NCI-H128 (cell line): ENCODE measurements at regions not wholly inside any gene's neighbourhood (a gene's known extent, or its start where the extent isn't known, plus 50 kb on each side); places are given as distances from the start of the nearest gene placed in this dataset.

Experiments used
- DNase-seq: peaks from one replicate; lab custom pipeline; 2025; ENCODE audit not compliant: unreplicated experiment; lab: John Stamatoyannopoulos, UW

DNA sequence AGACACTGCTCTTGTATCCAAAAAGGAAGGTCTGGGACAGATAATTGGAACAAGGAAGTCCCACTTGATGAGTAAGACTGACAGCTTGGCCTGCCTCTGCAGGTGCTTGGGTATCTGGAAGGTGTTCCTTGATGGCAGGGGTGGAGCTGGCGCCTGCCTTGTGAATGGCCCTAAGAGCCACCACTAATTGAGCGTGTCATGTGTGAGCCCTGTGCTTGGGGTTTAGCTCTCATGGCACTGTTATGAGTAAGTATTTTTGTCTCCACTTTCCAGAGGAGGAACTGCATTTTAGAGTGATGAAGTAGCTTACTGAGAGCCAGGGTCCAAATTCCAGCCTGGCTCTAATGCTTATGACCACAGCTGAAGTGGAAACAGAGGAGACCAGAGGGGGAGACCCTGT lies 71.2 kb upstream of the NECTIN1 start:
- no peak for DNase-seq

DNA sequence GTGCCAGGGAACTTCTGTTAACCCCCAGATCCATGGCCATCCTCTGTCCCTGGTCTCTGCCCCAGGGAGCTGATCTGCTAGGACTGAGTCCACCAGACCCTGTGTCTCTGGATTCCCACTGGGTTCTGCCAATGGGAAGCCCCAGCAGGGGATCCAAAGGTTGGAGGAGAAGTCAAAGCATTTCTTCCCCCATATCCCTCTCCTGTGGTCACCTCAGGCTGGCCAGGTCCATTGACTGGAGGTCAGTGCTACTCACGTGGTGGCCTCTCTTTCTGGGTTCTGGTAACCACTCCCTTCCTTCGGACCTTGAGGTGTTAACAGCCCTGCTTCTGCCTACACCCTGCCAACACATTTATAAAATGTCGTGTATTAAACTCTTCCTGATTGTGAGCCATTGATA lies 69.7 kb upstream of the NECTIN1 start:
- DNase-seq: no peak

DNA sequence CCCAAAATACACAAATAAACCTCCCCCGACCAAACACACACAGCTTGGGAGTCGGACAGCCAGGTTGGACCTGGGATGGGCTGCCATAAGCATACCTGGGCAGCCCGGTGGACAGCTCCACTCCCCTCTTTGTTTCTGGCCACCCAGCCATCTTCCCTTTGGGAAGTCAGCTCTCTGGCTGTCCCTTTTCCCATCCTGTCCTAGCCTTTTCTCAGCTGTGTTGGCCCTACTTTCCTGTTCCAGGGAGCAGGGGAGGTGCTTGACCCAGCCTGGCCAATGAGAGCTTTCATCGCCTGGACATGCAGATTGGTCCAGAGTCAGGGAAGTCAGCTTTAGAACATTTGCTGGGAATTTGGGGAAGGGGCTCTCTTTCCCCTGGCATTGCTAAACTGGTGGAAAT lies 68.7 kb upstream of the NECTIN1 start:
- DNase-seq: no peak

DNA sequence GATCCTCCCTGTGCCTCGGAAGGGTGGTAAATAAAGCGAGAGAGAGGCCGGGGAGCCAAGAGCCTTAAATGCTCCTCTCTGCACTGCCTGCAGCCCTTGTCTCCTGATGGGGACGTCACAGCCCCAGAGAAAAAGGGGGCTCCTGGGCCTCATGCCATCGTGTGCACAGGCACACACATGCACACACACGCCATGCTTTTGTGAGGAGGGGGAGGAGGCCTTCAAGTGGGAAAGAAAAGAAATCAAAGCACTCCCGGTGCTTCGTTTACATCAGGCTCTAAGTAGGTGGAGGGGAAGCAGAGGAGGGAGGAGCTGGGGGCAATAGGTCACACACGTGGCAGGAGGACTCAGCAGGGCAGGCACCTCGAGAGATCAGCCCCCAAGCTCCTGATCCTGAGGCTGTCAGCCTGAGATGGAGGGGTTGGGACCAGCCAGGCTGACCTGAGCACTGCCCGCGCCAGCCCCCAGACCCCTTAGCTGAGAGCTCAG lies 68.2 kb upstream of the NECTIN1 start:
- DNase-seq: no peak

DNA sequence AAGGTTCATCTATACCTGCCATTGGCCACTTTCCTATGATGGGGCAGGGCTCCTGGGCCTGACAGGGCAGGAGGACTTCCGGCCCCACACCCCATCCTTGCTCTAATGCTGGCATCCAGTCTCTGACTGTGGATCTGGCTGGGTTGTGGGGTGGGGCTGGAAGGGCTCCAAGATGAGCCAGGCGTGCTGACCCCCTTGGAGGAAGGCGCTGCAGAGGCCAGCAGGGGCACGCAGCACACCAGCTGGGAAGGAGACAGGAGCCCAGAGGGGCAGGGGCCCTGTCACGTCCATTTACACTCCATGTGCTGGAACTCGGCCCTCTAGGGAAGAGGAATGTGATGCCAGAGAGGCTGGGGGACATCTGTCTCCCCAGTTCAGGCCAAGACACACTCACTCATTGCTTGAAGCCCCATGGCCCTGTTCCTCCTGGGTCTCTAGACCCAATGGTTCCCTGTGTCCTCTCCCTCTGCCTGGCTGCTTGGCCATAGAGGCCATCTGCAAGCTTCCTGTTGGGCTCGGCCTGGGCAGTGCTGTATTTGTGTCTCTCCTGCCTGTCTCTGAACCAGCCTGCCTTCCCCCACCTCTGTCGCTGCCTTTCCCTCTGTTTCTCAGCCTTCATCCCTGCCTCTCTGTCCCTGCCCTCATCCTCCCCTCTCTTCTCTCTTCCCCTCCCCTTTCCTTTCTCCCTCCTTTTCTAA lies 67.5 kb upstream of the NECTIN1 start:
- no peak for DNase-seq

DNA sequence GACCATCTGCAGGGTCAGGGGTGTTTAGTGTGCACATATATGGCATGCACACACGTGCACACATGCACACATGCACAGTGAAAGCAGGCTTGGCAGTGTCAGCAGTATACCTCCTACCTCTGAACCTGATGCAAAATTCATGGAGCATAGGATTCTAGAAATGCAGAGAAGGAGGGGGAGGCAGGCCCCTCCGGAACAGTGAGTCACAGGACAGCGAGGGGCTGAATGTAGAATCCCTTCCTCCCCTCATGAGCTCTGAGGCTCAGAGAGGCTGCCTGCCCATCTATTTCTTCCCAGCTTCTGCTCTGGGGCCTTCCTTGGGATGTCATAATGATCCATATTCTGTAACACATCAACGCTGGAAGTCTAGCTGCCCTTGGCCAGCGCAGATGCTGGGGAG lies 66.7 kb upstream of the NECTIN1 start:
- no peak for DNase-seq

DNA sequence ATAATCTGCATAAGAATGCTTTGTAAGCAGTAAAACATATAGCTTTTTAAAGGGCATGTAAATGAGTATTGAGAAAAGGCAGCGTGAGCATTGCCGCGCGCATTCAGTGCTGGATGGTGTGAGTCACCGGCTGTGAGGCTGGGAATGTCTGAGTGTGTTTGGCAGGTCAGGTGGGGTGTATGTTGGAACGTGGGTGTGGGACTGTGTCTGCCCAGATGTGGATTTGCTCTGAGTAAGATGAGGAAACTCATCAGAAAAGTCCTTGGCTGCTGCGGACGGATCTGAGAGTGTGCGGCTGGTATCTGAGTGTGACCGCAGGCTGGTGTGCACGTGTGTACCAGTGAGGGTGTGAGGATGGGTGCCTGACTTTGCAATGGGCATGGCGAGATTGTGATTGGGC lies 66.2 kb upstream of the NECTIN1 start:
- DNase-seq: no peak

DNA sequence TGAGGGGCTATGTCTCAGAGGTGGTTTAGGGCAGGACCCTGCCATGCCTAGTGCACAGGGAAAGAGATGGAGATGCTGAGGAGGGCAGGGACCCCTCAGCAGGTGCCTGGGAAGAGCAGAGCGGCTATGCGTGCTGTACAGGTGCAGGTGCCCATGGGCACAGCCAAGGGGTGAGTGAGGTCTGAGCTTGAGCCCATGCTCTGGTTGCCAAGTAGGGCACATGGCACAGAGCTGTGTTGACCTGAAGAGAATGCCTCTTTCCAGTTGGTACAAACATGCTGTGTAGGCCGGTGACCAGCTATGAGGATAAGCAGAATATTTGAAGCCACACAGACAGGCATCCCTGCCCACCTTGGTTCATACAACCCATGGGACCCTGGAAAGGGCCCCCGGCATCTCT lies 65.8 kb upstream of the NECTIN1 start:
- DNase-seq: no peak

DNA sequence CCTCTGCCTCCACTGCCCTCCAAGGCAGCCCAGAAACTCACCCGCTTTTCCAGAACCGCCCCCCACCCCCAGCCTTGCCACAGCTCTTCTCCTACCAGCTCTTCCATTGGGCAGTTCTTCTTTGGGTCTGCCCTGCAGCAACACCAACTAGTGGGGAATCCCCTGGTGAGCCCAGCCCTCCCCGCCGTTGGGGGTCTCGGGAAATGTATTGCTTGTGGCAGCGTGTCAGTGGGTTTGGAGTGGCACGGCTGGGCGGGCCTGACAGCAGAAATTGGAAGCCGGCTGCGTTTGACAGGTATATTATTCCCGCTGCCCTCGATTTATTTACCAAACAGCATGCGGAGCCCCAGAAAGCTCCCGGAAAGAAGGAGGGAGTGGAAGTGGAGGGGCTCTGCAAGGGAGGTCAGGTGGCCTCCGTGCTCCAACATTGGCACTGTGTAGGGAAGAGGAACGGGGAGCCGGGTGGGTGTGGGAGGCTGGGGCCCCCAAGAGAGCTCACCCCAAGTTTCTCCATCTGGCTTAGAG lies 65.2 kb upstream of the NECTIN1 start:
- DNase-seq: no peak

DNA sequence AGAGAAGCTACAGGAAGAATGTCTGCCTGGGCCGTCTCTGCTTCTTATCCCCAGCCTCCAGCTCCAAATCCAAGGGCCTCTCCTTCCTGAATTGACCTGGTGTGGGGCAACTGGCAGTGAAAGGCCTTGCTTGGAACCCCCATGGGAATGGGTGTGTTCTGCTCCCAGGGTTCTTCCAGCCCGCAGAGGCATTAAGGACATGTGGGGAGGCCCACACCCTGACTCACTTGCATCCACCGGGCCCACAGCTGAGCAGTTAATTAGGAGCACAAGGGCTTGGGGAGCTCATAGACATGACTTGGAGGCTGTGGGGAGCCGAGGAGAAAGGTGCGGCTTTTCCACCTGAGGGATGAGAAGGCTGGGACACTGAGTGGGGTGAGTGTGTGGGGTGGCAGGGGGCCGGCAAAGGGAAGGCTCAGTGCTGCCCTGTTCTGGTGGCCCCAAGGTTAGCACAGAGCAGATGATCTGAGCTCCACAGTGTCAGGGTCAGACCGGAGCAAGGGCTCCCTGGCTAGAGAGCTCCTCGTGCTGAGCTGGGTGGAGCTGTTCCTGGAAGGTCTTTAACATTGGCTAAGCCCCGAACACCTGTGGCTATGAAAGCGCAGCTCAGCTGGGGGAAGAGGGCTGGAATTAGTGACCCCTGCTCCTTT lies 64.5 kb upstream of the NECTIN1 start:
- no peak for DNase-seq

DNA sequence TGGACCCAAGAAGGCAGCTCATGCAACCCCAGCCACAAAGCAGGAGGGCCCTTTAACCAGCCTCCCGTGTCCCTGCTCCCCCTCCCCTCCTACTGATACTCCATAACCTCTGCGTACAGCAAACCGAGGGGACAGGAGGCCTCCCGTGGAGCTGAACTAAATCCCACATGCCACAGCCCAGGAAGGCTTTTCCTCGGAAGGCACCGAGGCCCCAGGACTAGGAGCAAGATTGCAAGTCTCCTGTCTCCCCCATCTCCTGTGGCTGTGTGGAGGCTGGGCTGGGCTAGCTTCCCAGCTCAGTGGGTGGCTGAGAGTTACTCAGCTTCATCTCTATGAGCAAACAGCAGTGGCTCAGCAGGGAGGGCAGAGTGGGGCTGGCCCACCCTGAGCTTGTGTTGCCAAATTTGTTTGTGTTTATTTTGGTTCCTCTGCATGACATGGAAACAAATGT lies 62.7 kb upstream of the NECTIN1 start:
- DNase-seq: no peak

DNA sequence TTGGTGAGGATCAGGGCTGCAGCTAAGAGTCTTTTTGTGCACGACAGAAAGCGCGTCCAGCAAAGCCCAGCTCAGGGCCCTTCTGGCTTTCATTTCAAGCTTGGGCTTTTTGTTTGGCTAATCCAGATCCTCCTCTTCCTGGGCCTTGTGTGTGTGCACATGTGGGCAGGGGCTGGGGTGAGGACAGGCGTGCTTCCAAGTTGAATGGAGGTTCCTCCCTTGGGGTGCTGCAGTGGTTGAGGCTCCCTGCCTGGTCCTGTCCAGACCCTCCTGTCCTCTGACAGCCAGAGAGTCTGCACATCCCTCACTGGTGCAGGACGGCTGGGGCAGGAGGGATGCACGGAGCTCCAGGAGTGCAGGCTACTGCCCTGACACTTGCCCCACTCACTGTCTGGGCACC lies 62.0 kb upstream of the NECTIN1 start:
- no peak for DNase-seq

DNA sequence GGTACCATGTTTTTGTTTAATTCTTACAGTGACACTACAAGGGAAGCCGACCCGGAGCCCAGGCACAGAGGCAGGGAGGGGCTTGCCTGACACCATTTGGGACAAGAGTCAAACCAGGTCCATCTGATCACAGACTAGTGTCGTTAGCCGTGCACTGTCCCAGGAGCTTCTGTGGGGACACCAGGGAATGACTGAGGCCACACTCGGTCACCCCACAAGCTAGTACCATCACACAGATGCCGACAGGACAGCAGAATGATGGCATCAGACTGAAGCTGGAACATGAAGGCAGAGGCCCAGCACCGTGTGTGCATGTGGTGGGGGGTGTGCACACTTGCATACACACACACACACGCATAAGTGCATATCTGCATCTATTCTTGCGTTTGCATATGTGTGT lies 61.5 kb upstream of the NECTIN1 start:
- no peak for DNase-seq

DNA sequence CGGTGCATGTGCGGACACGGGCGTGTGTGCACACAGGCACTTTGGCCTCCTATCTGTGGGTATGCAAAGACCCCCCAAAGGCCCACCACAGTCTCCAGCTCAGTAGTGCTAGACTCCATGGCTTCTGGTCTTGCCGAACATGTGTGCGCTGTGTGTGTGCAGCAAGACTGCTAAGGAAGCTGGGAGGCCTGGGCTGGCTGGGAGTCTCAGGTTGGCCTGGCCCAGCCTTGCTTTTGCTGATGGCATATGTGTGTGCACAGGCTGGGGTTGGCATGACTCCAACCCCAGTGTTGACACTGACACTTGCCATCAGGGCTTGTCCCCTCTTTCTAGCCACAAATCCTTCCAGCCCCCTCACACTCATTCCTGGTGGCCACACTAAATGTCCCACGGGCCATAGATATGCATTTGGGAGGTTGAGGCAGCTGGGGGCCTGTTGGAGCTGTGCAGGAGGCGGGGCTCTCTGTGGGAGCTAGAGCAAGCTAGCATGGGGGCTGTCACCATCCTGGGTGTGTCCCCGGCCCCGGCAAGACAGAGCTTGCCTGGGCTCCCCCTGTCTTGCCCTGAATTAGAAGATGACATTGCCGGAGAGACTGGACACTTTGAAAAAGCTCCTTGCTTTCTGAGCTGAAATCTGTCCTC lies 60.9 kb upstream of the NECTIN1 start:
- no peak for DNase-seq

DNA sequence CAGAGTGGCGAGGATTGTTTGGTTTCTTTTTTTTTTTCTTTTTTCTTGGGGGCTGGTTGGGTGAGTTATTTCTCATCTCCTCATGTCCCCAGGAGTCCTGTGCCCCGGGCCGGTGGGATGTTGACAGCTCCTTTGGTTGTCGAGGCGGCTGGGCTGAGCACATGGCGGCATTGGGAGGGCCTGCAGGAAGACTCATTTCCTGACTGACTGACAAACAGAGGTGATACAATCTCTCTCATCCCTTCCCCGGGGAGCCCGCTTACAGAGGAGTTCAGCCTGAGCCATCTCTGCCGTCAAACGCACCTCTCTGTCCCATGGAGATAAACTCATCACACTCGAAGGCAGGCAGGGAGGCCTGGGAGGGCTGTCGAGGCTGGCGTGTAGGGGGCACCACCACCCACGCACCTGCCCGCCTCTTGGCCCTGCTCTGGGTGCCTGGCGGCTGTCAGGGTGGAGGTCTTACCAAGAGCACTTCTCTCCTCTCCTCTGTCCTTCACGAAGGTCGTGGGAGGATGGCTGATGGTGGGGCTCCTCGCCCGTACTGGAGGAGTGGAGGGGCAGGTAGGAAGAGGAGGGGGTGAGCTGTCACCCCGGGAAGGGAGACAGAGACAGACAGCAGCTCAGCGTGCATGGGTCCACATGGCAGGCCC lies 60.0 kb upstream of the NECTIN1 start:
- DNase-seq: no peak

DNA sequence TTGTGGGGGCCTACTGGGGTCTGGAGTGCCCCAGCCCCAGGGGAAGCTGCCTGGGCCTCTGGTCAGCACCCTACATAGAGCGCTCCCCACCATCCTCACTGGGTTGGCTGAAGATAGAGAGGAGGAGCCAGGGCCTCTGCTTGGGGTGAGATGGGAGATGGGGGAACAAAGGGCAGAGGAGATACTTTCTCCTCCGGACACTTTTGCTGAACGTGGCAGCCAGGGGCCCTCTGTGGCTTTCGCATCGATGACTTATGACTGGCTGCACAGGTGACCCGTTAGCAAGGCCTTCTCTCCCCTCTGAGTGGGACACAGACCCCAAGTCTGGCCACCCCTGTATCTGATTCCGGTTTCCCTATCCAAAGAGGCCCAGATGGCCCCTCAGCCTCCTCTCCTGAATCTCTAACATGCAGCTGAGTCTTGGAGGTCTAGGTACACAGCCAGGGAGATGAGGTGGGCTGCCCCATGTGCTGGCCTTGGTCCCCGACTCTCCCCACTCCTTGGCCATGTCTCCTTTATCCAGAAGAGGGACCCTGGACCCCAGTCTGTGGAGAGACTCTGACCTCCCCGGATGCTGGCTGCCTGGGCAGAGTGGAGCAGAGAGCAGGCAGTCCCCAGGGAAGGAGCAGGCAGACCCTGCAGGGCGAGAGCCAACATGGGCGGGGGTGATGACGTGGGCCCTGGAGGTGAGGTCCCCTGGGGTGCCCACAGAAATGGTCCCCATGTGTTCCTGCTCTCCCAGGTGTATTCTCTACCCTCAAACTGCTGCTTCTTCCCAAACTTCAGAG lies 59.3 kb upstream of the NECTIN1 start:
- DNase-seq: no peak

DNA sequence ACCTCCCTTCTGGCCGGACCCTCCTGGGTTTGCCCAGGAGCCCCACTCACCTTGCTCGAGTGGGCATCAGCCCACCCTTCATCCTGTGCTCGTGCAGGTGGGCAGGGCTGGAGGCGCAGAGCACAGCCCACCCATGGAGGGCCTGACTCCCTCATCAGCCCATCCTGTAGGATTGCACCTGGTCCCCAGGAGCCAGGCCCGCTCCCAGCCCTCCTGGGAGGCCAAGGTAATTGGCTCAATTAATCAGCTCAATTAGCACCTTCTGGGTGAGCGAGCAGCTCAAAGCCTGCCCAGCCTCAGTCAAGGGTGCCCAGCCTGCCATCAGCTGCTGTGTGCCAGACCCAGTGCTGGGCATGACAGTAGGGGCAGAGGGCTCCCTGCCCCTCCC lies 58.1 kb upstream of the NECTIN1 start:
- DNase-seq: no peak

DNA sequence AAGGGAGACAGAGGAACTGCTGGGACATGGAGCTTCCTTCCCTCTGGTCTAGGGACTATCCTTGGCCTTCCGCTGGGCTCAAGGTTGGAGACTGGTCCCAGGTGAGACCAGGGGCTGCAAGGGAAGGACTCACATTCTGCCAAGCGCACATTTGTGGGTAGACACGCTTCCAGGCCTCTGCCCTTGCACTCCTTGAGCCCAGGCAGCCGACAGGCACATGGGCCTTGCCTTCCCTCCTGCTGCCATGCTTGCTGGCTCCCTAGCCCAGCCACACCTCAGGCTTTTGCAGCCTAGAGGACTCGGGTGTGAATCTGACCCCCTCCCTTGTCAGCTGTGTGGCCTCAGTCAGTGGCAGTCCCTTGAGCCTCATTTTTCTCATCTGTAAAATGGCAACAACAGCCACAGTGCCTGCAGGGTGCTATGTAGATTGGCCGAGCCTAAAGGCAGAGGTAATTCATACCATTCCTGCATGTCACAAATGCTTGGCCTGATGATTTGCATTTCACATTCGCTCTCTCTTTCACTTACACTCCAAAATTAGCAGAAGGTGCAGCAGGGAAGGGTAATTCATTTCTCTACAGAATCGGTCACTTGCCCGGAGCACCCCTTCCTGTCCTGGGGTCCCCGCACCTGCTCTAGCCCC lies 57.6 kb upstream of the NECTIN1 start:
- no peak for DNase-seq

DNA sequence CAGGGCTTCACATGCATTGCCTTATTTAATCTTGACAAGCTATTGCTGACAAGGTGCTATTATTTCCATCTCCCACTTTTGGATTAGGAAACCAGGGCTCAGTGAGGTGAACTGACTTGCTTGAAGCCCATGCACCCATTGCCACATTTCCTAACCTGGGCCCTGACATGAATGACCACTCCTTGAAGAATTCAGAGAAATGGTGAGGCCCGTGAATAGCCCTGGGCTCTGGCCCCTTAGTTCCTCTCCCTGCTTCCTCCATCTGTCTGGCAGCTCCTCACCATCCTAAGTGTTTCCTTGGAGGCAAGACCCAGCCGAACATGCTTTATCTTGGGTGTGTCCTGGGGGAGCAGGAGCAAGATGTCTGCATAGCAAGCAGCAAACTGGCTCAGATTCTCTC lies 56.1 kb upstream of the NECTIN1 start:
- DNase-seq: no peak

DNA sequence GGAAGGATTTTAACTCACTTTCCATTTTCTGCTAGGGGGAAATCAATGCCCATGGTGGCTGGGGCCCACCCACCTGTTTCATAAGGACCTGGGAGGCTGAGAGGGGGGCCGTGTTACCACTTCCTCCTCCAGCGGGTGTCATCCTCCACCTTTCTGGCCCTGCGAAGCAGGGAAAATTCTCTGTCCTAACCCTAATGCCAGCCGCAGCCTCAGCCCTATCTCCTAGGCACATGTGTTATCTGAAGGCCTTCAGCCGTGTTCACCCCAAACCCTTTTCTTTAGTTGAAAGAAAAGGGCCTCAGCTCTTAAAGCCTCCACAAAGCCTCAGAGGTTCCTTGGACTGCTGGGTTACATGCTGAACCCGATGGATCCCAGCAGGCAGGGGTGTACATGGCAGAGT lies 55.4 kb upstream of the NECTIN1 start:
- DNase-seq: no peak
